GM23338 (cell line): ENCODE measurements at regions not wholly inside any gene's neighbourhood (a gene's known extent, or its start where the extent isn't known, plus 50 kb on each side); places are given as distances from the start of the nearest gene placed in this dataset.

Source experiments
- ATAC-seq: fragments of 200-7000 bp; cut with Tn5 transposase; 3 replicates; pipeline ENCODE4 v1.9.1; 2020
- DNase-seq: peaks from one replicate; pipeline ENCODE4 v3.0.0-alpha.2; 2015; ENCODE audit warnings: low spot score
- H2AFZ ChIP-seq: fragments of 200-600 bp; sonication (generic); 2 replicates; pipeline ENCODE4 v1.8.0; 2016; ENCODE audit warnings: antibody characterized with exemption, mild to moderate bottlenecking, moderate library complexity
- H3F3A ChIP-seq: fragments of 200-600 bp; sonication (generic); replicated peaks from 2 replicates; pipeline ENCODE4 v1.8.0; 2017; ENCODE audit warnings: antibody characterized with exemption, mixed run types, low read depth
- H3K27ac ChIP-seq: fragments of 200-600 bp; sonication (generic); 2 replicates; pipeline ENCODE4 v1.6.1; 2016; ENCODE audit warnings: low read depth
- H3K27me3 ChIP-seq: fragments of 200-600 bp; sonication (generic); 2 replicates; pipeline ENCODE4 v1.8.0; 2016; ENCODE audit warnings: mild to moderate bottlenecking, mixed run types, moderate library complexity; ENCODE audit not compliant: insufficient read depth
- H3K36me3 ChIP-seq: fragments of 200-600 bp; sonication (generic); 2 replicates; pipeline ENCODE4 v1.8.0; 2016; ENCODE audit warnings: mild to moderate bottlenecking; ENCODE audit not compliant: insufficient read depth
- H3K4me1 ChIP-seq: fragments of 200-600 bp; sonication (generic); 2 replicates; pipeline ENCODE4 v1.8.0; 2016; ENCODE audit warnings: mild to moderate bottlenecking, moderate library complexity; ENCODE audit not compliant: insufficient read depth
- H3K4me2 ChIP-seq: fragments of 200-600 bp; sonication (generic); 2 replicates; pipeline ENCODE4 v1.7.1; 2017; ENCODE audit warnings: mixed run types
- H3K4me3 ChIP-seq: fragments of 200-600 bp; sonication (generic); 2 replicates; pipeline ENCODE4 v1.6.1; 2016; ENCODE audit warnings: mixed run types
- H3K79me2 ChIP-seq: fragments of 200-600 bp; sonication (generic); replicated peaks from 2 replicates; pipeline ENCODE4 v1.8.0; 2017; ENCODE audit warnings: mild to moderate bottlenecking; ENCODE audit not compliant: insufficient read depth
- H3K9me2 ChIP-seq: fragments of 200-600 bp; sonication (generic); 2 replicates; pipeline ENCODE4 v1.8.0; 2017; ENCODE audit not compliant: insufficient read depth
- H4K20me1 ChIP-seq: fragments of 200-600 bp; sonication (generic); replicated peaks from 2 replicates; pipeline ENCODE4 v1.8.0; 2017; ENCODE audit warnings: mild to moderate bottlenecking; ENCODE audit not compliant: insufficient read depth
- H3K27ac Mint-ChIP-seq: 2 replicates; pipeline ENCODE4 v1.8.0; 2020; ENCODE audit warnings: inconsistent platforms, mild to moderate bottlenecking, moderate library complexity, mixed read lengths
- H3K27me3 Mint-ChIP-seq: 3 replicates; pipeline ENCODE4 v1.8.0; 2022; ENCODE audit warnings: low read depth, mild to moderate bottlenecking, moderate library complexity, mixed read lengths, inconsistent platforms; ENCODE audit not compliant: insufficient read depth, poor library complexity
- H3K36me3 Mint-ChIP-seq: 3 replicates; pipeline ENCODE4 v1.8.0; 2021; ENCODE audit warnings: low read depth, mild to moderate bottlenecking, inconsistent platforms, moderate library complexity, mixed read lengths
- H3K4me1 Mint-ChIP-seq: 3 replicates; pipeline ENCODE4 v1.8.0; 2020; ENCODE audit warnings: mild to moderate bottlenecking, inconsistent platforms, mixed read lengths
- H3K4me3 Mint-ChIP-seq: 3 replicates; pipeline ENCODE4 v1.8.0; 2021; ENCODE audit warnings: moderate library complexity, mild to moderate bottlenecking, inconsistent platforms, mixed read lengths
- H3K9me3 Mint-ChIP-seq: 3 replicates; pipeline ENCODE4 v1.8.0; 2020; ENCODE audit warnings: moderate library complexity, mild to moderate bottlenecking, inconsistent platforms, mixed read lengths
- NANOG ChIP-seq: IDR thresholded peaks from 2 replicates; pipeline ENCODE4 v1.6.1; 2016; ENCODE audit warnings: antibody characterized with exemption, borderline replicate concordance
- POLR2AphosphoS5 ChIP-seq: IDR thresholded peaks from 2 replicates; pipeline ENCODE4 v1.6.1; 2016; ENCODE audit warnings: antibody characterized with exemption, low read depth
- ZNF331 ChIP-seq: fragments of 250-450 bp; sonication (Bioruptor Pico); IDR thresholded peaks from 2 replicates; pipeline ENCODE4 v1.5.0; 2020; ENCODE audit warnings: low read depth, mild to moderate bottlenecking, moderate library complexity
- TF ChIP-seq, protein P1 (sequence below): IDR thresholded peaks from one replicate; pipeline ENCODE4 v1.6.1; 2018; ENCODE audit warnings: antibody characterized with exemption; ENCODE audit not compliant: unreplicated experiment

DNA sequence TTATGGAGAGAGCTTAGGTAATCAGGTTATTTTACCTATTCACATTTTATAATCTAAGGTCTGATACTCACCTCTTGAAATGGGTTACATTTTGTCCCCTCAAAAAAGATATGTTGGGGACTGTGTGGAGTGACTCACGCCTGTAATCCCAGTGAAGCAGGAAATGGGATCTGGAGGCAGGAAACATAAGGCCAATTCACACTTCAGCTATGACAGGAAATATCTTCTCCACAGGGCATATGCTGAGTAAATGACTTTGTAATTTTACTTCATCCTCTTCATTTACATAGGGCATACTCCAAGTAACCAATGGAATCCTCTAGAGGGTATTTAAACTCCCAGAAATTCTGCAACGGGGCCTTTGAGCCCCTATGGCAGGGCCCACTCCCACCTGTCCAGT, 54.8 kb upstream of the ZMAT1 start:
- no peak overlapping the region for H3K27ac Mint-ChIP-seq
- no peaks in the 10 kb centered on the region for H3K9me3 Mint-ChIP-seq
- H4K20me1 ChIP-seq: no peaks in the 10 kb centered on the region
- peaks cover 3% of the 10 kb centered on the region; the same call in 1 of the 3 replicates for H3K4me1 Mint-ChIP-seq
- no peaks in the 10 kb centered on the region for H3K36me3 Mint-ChIP-seq
- no peaks in the 10 kb centered on the region for H3K27me3 Mint-ChIP-seq
- H3K27me3 ChIP-seq: no peaks in the 10 kb centered on the region
- ATAC-seq (no peak), DNase-seq (no peak)
- no peaks in the 10 kb centered on the region for H3K4me1 ChIP-seq
- H3K79me2 ChIP-seq: no peaks in the 10 kb centered on the region
- H2AFZ ChIP-seq: no peak overlapping the region
- H3K4me2 ChIP-seq: no peak overlapping the region
- H3K4me3 Mint-ChIP-seq: no peak overlapping the region
- no peaks in the 10 kb centered on the region for H3K36me3 ChIP-seq
- no peaks in the 10 kb centered on the region for H3F3A ChIP-seq
- TF ChIP-seq ZNF331 (CRISPR knock-in tag) (no peak), NANOG (no peak), POLR2AphosphoS5 (no peak)
- TF ChIP-seq, protein P1, sequence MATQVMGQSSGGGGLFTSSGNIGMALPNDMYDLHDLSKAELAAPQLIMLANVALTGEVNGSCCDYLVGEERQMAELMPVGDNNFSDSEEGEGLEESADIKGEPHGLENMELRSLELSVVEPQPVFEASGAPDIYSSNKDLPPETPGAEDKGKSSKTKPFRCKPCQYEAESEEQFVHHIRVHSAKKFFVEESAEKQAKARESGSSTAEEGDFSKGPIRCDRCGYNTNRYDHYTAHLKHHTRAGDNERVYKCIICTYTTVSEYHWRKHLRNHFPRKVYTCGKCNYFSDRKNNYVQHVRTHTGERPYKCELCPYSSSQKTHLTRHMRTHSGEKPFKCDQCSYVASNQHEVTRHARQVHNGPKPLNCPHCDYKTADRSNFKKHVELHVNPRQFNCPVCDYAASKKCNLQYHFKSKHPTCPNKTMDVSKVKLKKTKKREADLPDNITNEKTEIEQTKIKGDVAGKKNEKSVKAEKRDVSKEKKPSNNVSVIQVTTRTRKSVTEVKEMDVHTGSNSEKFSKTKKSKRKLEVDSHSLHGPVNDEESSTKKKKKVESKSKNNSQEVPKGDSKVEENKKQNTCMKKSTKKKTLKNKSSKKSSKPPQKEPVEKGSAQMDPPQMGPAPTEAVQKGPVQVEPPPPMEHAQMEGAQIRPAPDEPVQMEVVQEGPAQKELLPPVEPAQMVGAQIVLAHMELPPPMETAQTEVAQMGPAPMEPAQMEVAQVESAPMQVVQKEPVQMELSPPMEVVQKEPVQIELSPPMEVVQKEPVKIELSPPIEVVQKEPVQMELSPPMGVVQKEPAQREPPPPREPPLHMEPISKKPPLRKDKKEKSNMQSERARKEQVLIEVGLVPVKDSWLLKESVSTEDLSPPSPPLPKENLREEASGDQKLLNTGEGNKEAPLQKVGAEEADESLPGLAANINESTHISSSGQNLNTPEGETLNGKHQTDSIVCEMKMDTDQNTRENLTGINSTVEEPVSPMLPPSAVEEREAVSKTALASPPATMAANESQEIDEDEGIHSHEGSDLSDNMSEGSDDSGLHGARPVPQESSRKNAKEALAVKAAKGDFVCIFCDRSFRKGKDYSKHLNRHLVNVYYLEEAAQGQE: no peak
- H3K9me2 ChIP-seq: no peaks in the 10 kb centered on the region
- H3K27ac ChIP-seq: no peak overlapping the region
- no peak overlapping the region for H3K4me3 ChIP-seq
